HCT116 (cell line): ENCODE measurements at regions not wholly inside any gene's neighbourhood (a gene's known extent, or its start where the extent isn't known, plus 50 kb on each side); places are given as distances from the start of the nearest gene placed in this dataset.

Source experiments
- ATAC-seq: fragments of 200-7000 bp; cut with Tn5 transposase; 2 replicates; pipeline ENCODE4 v1.9.1; 2020; ENCODE audit warnings: mild to moderate bottlenecking, moderate library complexity
- BruUV-seq: library from RNA; stranded (reverse); fragments of 400-500 nt; replicated peaks from 2 replicates; lab custom pipeline; 2021; lab: Mats Ljungman, UMichigan
- CTCF ChIA-PET: fragments of 300-600 bp; sonication (Branson Sonifier 250); formaldehyde crosslinking; loops from one replicate; lab custom pipeline; 2021; ENCODE audit warnings: antibody characterized with exemption; lab: Charles Lee
- POLR2A ChIA-PET: fragments of 300-600, 350-600 bp; sonication (Branson Sonifier 250); formaldehyde crosslinking; loops from one replicate; lab custom pipeline; 2021; ENCODE audit warnings: antibody characterized with exemption; lab: Charles Lee
- RAD21 ChIA-PET, 2 experiments: fragments of 300-600 bp; sonication (Branson Sonifier 250); formaldehyde crosslinking; loops; one replicate each; lab custom pipeline; 2023; ENCODE audit warnings: low total read pairs in 2 of 2; ENCODE audit not compliant: uncharacterized antibody in 2 of 2, unreplicated experiment in 2 of 2, low non-redundant PET in 1 of 2; lab: Charles Lee
- DNase-seq: peaks from one replicate; pipeline ENCODE4 v3.0.0-alpha.2; 2010; ENCODE audit warnings: low read depth, low spot score
- H2AFZ ChIP-seq: fragments of 200-600 bp; shearing (Covaris generic), sonication (generic); 2 replicates; pipeline ENCODE4 v1.6.1; 2017; ENCODE audit warnings: low read depth, mixed run types, mixed read lengths, antibody characterized with exemption, low read length; ENCODE audit not compliant: poor library complexity, severe bottlenecking
- H3K27ac ChIP-seq: 2 replicates; pipeline ENCODE4 v1.5.1; 2012; ENCODE audit warnings: low read depth, low read length
- H3K27me3 ChIP-seq: fragments of 200-600 bp; sonication (generic); 2 replicates; pipeline ENCODE4 v1.6.1; 2016; ENCODE audit warnings: mixed run types, low read length, mixed read lengths; ENCODE audit not compliant: insufficient read depth
- H3K36me3 ChIP-seq, 2 experiments: fragments of 200-500 bp in 1 of 2; fragments of 200-600 bp in 1 of 2; sonication (Bioruptor generic) in 1 of 2; sonication (generic) in 1 of 2; 2 replicates each; pipeline versions ENCODE4 v1.5.1 to v1.6.1; 2014 to 2016; ENCODE audit warnings: low read length in 2 of 2, inconsistent platforms in 1 of 2, mixed read lengths in 1 of 2, mixed run types in 1 of 2; ENCODE audit not compliant: insufficient read depth in 2 of 2, control insufficient read depth in 1 of 2
- H3K4me1 ChIP-seq, 2 experiments: fragments of 200-600 bp in 1 of 2; sonication (generic) in 1 of 2; 2 replicates each; pipeline versions ENCODE4 v1.5.1 to v1.6.1; 2012 to 2017; ENCODE audit warnings: low read length in 2 of 2, inconsistent platforms in 1 of 2, mild to moderate bottlenecking in 1 of 2, mixed read lengths in 1 of 2, mixed run types in 1 of 2, moderate library complexity in 1 of 2; ENCODE audit not compliant: insufficient read depth in 2 of 2, control insufficient read depth in 1 of 2
- H3K4me2 ChIP-seq: fragments of 200-600 bp; sonication (generic); 2 replicates; pipeline ENCODE4 v1.6.1; 2017; ENCODE audit warnings: mixed run types, low read length, mixed read lengths
- H3K4me3 ChIP-seq, 2 experiments: fragments of 200-600 bp in 1 of 2; sonication (generic) in 1 of 2; replicated peaks in 1 of 2; 2 replicates each; pipeline ENCODE4 v1.5.1; 2011 to 2016; ENCODE audit warnings: low read length in 2 of 2, control low read depth in 1 of 2, low read depth in 1 of 2, mild to moderate bottlenecking in 1 of 2, mixed read lengths in 1 of 2, mixed run types in 1 of 2
- H3K79me2 ChIP-seq: fragments of 200-600 bp; sonication (generic); 2 replicates; pipeline ENCODE4 v1.6.1; 2017; ENCODE audit warnings: mild to moderate bottlenecking, mixed run types, low read length, moderate library complexity, mixed read lengths; ENCODE audit not compliant: insufficient read depth
- H3K9ac ChIP-seq: fragments of 200-600 bp; sonication (generic); 2 replicates; pipeline ENCODE4 v1.6.1; 2016; ENCODE audit warnings: low read length, mixed read lengths
- H3K9me2 ChIP-seq: fragments of 200-600 bp; sonication (generic), shearing (Covaris generic); 2 replicates; pipeline ENCODE4 v1.6.1; 2017; ENCODE audit warnings: mixed run types, mild to moderate bottlenecking, moderate library complexity; ENCODE audit not compliant: insufficient read depth
- H3K9me3 ChIP-seq, 2 experiments: fragments of 200-500 bp in 1 of 2; fragments of 200-600 bp in 1 of 2; sonication (Bioruptor generic) in 1 of 2; sonication (generic) in 1 of 2; 2 replicates each; pipeline ENCODE4 v1.6.1; 2014 to 2017; ENCODE audit warnings: low read length in 2 of 2, mixed read lengths in 2 of 2, inconsistent platforms in 1 of 2, low read depth in 1 of 2, mild to moderate bottlenecking in 1 of 2, mixed run types in 1 of 2, moderate library complexity in 1 of 2; ENCODE audit not compliant: control insufficient read depth in 1 of 2, insufficient read depth in 1 of 2
- H4K20me1 ChIP-seq: fragments of 200-600 bp; sonication (generic), shearing (Covaris generic); 2 replicates; pipeline ENCODE4 v1.6.1; 2017; ENCODE audit warnings: mixed run types, mild to moderate bottlenecking, moderate library complexity; ENCODE audit not compliant: insufficient read depth
- ATF3 ChIP-seq: IDR thresholded peaks from 2 replicates; pipeline ENCODE4 v1.6.1; 2012
- CBX3 ChIP-seq: IDR thresholded peaks from 2 replicates; pipeline ENCODE4 v1.6.1; 2012; ENCODE audit warnings: low read depth
- CEBPB ChIP-seq: IDR thresholded peaks from 2 replicates; pipeline ENCODE4 v1.6.1; 2012; ENCODE audit warnings: low read depth
- EGR1 ChIP-seq: IDR thresholded peaks from 2 replicates; pipeline ENCODE4 v1.6.1; 2012; ENCODE audit warnings: low read depth
- ELF1 ChIP-seq: IDR thresholded peaks from 2 replicates; pipeline ENCODE4 v1.6.1; 2012; ENCODE audit warnings: low read depth, borderline replicate concordance
- EZH2 ChIP-seq: fragments of 200-600 bp; sonication (generic); IDR thresholded peaks from 2 replicates; pipeline ENCODE4 v1.6.1; 2017; ENCODE audit warnings: antibody characterized with exemption, mixed run types
- EZH2phosphoT487 ChIP-seq: fragments of 200-600 bp; IDR thresholded peaks from 2 replicates; pipeline ENCODE4 v1.6.1; 2018; ENCODE audit warnings: antibody characterized with exemption, borderline replicate concordance
- FOSL1 ChIP-seq: IDR thresholded peaks from 2 replicates; pipeline ENCODE4 v1.6.1; 2012; ENCODE audit warnings: low read depth
- JUND ChIP-seq: IDR thresholded peaks from 2 replicates; pipeline ENCODE4 v1.6.1; 2012
- MAX ChIP-seq: IDR thresholded peaks from 2 replicates; pipeline ENCODE4 v1.6.1; 2012
- POLR2A ChIP-seq: IDR thresholded peaks from 2 replicates; pipeline ENCODE4 v1.7.0; 2011; ENCODE audit warnings: borderline replicate concordance; ENCODE audit not compliant: insufficient read depth, insufficient read length; ENCODE audit errors: extremely low read depth
- POLR2AphosphoS5 ChIP-seq: IDR thresholded peaks from 2 replicates; pipeline ENCODE4 v1.6.1; 2011; ENCODE audit warnings: mild to moderate bottlenecking, low read depth, low read length, moderate library complexity
- RAD21 ChIP-seq: IDR thresholded peaks from 2 replicates; pipeline ENCODE4 v1.6.1; 2012; ENCODE audit warnings: low read depth, mild to moderate bottlenecking
- REST ChIP-seq: IDR thresholded peaks from 2 replicates; pipeline ENCODE4 v1.6.1; 2012; ENCODE audit warnings: low read depth
- SIN3A ChIP-seq: IDR thresholded peaks from 2 replicates; pipeline ENCODE4 v1.6.1; 2012; ENCODE audit warnings: low read depth
- SP1 ChIP-seq: IDR thresholded peaks from 2 replicates; pipeline ENCODE4 v1.6.1; 2012; ENCODE audit warnings: low read depth
- SRF ChIP-seq: IDR thresholded peaks from 2 replicates; pipeline ENCODE4 v1.6.1; 2012; ENCODE audit warnings: low read depth
- TCF7L2 ChIP-seq: IDR thresholded peaks from 2 replicates; pipeline ENCODE4 v1.7.0; 2011; ENCODE audit warnings: borderline replicate concordance, inconsistent platforms; ENCODE audit not compliant: insufficient read depth, insufficient read length; ENCODE audit errors: extremely low read depth
- YY1 ChIP-seq: IDR thresholded peaks from 2 replicates; pipeline ENCODE4 v1.6.1; 2011; ENCODE audit warnings: low read length, low read depth, moderate library complexity, mild to moderate bottlenecking; ENCODE audit not compliant: insufficient replicate concordance; ENCODE audit errors: extremely low read depth
- ZBTB33 ChIP-seq: IDR thresholded peaks from 2 replicates; pipeline ENCODE4 v1.6.1; 2011; ENCODE audit warnings: mild to moderate bottlenecking, low read length, moderate library complexity; ENCODE audit not compliant: insufficient replicate concordance; ENCODE audit errors: extremely low read depth
- ZFX ChIP-seq: fragments of 450-650 bp; IDR thresholded peaks from 2 replicates; pipeline ENCODE4 v1.6.1; 2017
- ZNF274 ChIP-seq: fragments of 200-500 bp; sonication (Bioruptor generic); IDR thresholded peaks from 2 replicates; pipeline ENCODE4 v1.6.1; 2014; ENCODE audit warnings: mild to moderate bottlenecking, low read depth, low read length, inconsistent platforms
- intact Hi-C: fragments of 100-400 bp; cut with micrococcal nuclease; formaldehyde crosslinking; loops from 2 replicates; pipeline ENCODE4 v1.10.0; 2022

GRCh38 chr17:70863436-70864248, 694.3 kb downstream of the KCNJ2 start:
- ChIA-PET POLR2A (no interaction called here), RAD21 (interaction anchor here in 1 of 2 experiments (0.6 to 1.0 kb wide), 2 partner anchors 35 to 96 kb away, joined by 3 to 7 read pairs; no protein-coding TSS in a partner anchor), CTCF (no interaction called here)
- H3K9me2 ChIP-seq, result no peaks in the 10 kb centered on the region
- no peak overlapping the region for H3K4me3 ChIP-seq
- H3K4me1 ChIP-seq, result peaks cover 11 to 20% of the 10 kb centered on the region in 2 experiments; a peak in 3 of 4 replicates
- peak overlapping the region; percentile 3; the same call in 1 of the 2 replicates for H3K27ac ChIP-seq
- H4K20me1 ChIP-seq, result no peaks in the 10 kb centered on the region
- intact Hi-C loops, result no loop called here
- no peak overlapping the region for H3K9ac ChIP-seq
- no peaks in the 10 kb centered on the region for H3K79me2 ChIP-seq
- ATAC-seq (peak; percentile 87), DNase-seq (peak; percentile 84)
- H2AFZ ChIP-seq, result peak overlapping the region; percentile 85
- no peaks in the 10 kb centered on the region for H3K9me3 ChIP-seq
- no peaks in the 10 kb centered on the region for H3K27me3 ChIP-seq
- no peaks in the 10 kb centered on the region for H3K36me3 ChIP-seq
- peak overlapping the region; percentile 42 for H3K4me2 ChIP-seq
- BruUV-seq, result no TSS peak
- TF ChIP-seq POLR2AphosphoS5, result peak; percentile 44; the same call in 1 of the 2 replicates
- no peak for TF ChIP-seq POLR2A
- no peak for TF ChIP-seq EZH2
- TF ChIP-seq YY1, result no peak
- no peak for TF ChIP-seq ZFX
- TF ChIP-seq ZBTB33, result no peak
- no peak for TF ChIP-seq EZH2phosphoT487
- TF ChIP-seq EGR1, result peak; percentile 35; the same call in 1 of the 2 replicates
- TF ChIP-seq ATF3, result 0 out of 2 replicates have a peak, but pooled peaks have one; percentile 11
- peak; percentile 95 for TF ChIP-seq CEBPB
- no peak for TF ChIP-seq ZNF274
- 0 out of 2 replicates have a peak, but pooled peaks have one; percentile 13 for TF ChIP-seq RAD21
- peak; percentile 58; the same call in 1 of the 2 replicates for TF ChIP-seq SIN3A
- peak; percentile 96 for TF ChIP-seq JUND
- TF ChIP-seq FOSL1, result peak; percentile 98
- no peak for TF ChIP-seq ELF1
- no peak for TF ChIP-seq REST
- peak; percentile 62; the same call in 1 of the 2 replicates for TF ChIP-seq CBX3
- TF ChIP-seq MAX, result peak; percentile 59
- peak; percentile 77 for TF ChIP-seq TCF7L2
- TF ChIP-seq SRF, result peak; percentile 62; the same call in 1 of the 2 replicates
- peak; percentile 91 for TF ChIP-seq SP1
